ENCODE measurements at regions not wholly inside any gene's neighbourhood (a gene's known extent, or its start where the extent isn't known, plus 50 kb on each side); places are given as distances from the start of the nearest gene placed in this dataset.

GRCh38 chr6:147839708-147840610 lies 331.5 kb downstream of the SAMD5 start:
- DNase-seq (ENCODE audit: low read depth), result no peak
- no peak for TF ChIP-seq CTCF (conservative IDR thresholded peaks at IDR 0.05; ENCODE audit: low read depth, low read length)
- no peak overlapping the region for H3K4me3 ChIP-seq (ENCODE audit: low read length)

- no peak overlapping the region for H3K4me3 ChIP-seq (ENCODE audit: low read length)
- TF ChIP-seq CTCF (conservative IDR thresholded peaks at IDR 0.05; ENCODE audit: low read depth, low read length), result no peak
- DNase-seq (ENCODE audit: low read depth), result no peak
Observed at GRCh38 chr6:147841547-147842148, 333.2 kb downstream of the SAMD5 start.

GRCh38 chr6:147849401-147850330 lies 341.2 kb downstream of the SAMD5 start:
- no peak for DNase-seq (ENCODE audit: low read depth)
- TF ChIP-seq CTCF (conservative IDR thresholded peaks at IDR 0.05; ENCODE audit: low read depth, low read length), result no peak
- no peak overlapping the region for H3K4me3 ChIP-seq (ENCODE audit: low read length)

GRCh38 chr6:147852772-147853171 lies 344.3 kb downstream of the SAMD5 start:
- no peak for TF ChIP-seq CTCF (conservative IDR thresholded peaks at IDR 0.05; ENCODE audit: low read depth, low read length)
- no peak for DNase-seq (ENCODE audit: low read depth)
- H3K4me3 ChIP-seq (ENCODE audit: low read length), result no peak overlapping the region

- no peak for TF ChIP-seq CTCF (conservative IDR thresholded peaks at IDR 0.05; ENCODE audit: low read depth, low read length)
- H3K4me3 ChIP-seq (ENCODE audit: low read length), result no peak overlapping the region
- no peak for DNase-seq (ENCODE audit: low read depth)
Observed at GRCh38 chr6:147853574-147853973, 345.1 kb downstream of the SAMD5 start.

- H3K4me3 ChIP-seq (ENCODE audit: low read length), result no peak overlapping the region
- DNase-seq (ENCODE audit: low read depth), result no peak
- TF ChIP-seq CTCF (conservative IDR thresholded peaks at IDR 0.05; ENCODE audit: low read depth, low read length), result no peak
Observed at GRCh38 chr6:147855803-147856482, 347.5 kb downstream of the SAMD5 start.

Data from retinal pigment epithelial cell (primary cell).